NCI-H146 (cell line): ENCODE measurements at regions not wholly inside any gene's neighbourhood (a gene's known extent, or its start where the extent isn't known, plus 50 kb on each side); places are given as distances from the start of the nearest gene placed in this dataset.

Experiments used
- DNase-seq: peaks from one replicate; lab custom pipeline; 2025; lab: John Stamatoyannopoulos, UW

- peak; percentile 58 for DNase-seq
Observed at GRCh38 chr13:42658019-42658418, 84.1 kb downstream of the TNFSF11 start.

- DNase-seq: peak; percentile 36
Observed at GRCh38 chr13:42660333-42660965, 86.5 kb downstream of the TNFSF11 start.

- no peak for DNase-seq
Observed at GRCh38 chr13:42667638-42668037, 93.7 kb downstream of the TNFSF11 start.

- DNase-seq: no peak
Observed at GRCh38 chr13:42671502-42671901, 97.5 kb downstream of the TNFSF11 start.

GRCh38 chr13:42673677-42674076, 99.7 kb downstream of the TNFSF11 start:
- DNase-seq: no peak

GRCh38 chr13:42680748-42681147, 100.6 kb upstream of the FAM216B start:
- DNase-seq: no peak

- DNase-seq: no peak
Observed at GRCh38 chr13:42681326-42682100, 99.9 kb upstream of the FAM216B start.

GRCh38 chr13:42684226-42684625, 97.2 kb upstream of the FAM216B start:
- DNase-seq: no peak

GRCh38 chr13:42685751-42686150, 95.6 kb upstream of the FAM216B start:
- no peak for DNase-seq

- DNase-seq: no peak
Observed at GRCh38 chr13:42686165-42686564, 95.2 kb upstream of the FAM216B start.

- DNase-seq: no peak
Observed at GRCh38 chr13:42688821-42689220, 92.6 kb upstream of the FAM216B start.

- no peak for DNase-seq
Observed at GRCh38 chr13:42696191-42696590, 85.2 kb upstream of the FAM216B start.

GRCh38 chr13:42699912-42700311, 81.5 kb upstream of the FAM216B start:
- no peak for DNase-seq

GRCh38 chr13:42702716-42703115, 78.7 kb upstream of the FAM216B start:
- DNase-seq: no peak

- DNase-seq: no peak
Observed at GRCh38 chr13:42703740-42704139, 77.6 kb upstream of the FAM216B start.

GRCh38 chr13:42706286-42706685, 75.1 kb upstream of the FAM216B start:
- no peak for DNase-seq

- DNase-seq: no peak
Observed at GRCh38 chr13:42707048-42707447, 74.3 kb upstream of the FAM216B start.

GRCh38 chr13:42707586-42707985, 73.8 kb upstream of the FAM216B start:
- no peak for DNase-seq

- no peak for DNase-seq
Observed at GRCh38 chr13:42708391-42708790, 73.0 kb upstream of the FAM216B start.

- DNase-seq: no peak
Observed at GRCh38 chr13:42709276-42709675, 72.1 kb upstream of the FAM216B start.

GRCh38 chr13:42715909-42716308, 65.5 kb upstream of the FAM216B start:
- DNase-seq: no peak

GRCh38 chr13:42717176-42717575, 64.2 kb upstream of the FAM216B start:
- DNase-seq: no peak

- DNase-seq: peak; percentile 55
Observed at GRCh38 chr13:42720113-42720857, 61.1 kb upstream of the FAM216B start.
